K562 (cell line): ENCODE measurements at regions not wholly inside any gene's neighbourhood (a gene's known extent, or its start where the extent isn't known, plus 50 kb on each side); places are given as distances from the start of the nearest gene placed in this dataset.
A peak's percentile ranks its signal among the peaks of the same experiment; 100 is the strongest.

ENCODE experiments used
- ARID1B ChIP-seq: fragments of 450-650 bp; IDR thresholded peaks from 2 replicates; pipeline ENCODE4 v1.6.1; 2016; ENCODE audit warnings: antibody characterized with exemption, mild to moderate bottlenecking, inconsistent platforms
- CC2D1A ChIP-seq: fragments of 450-650 bp; IDR thresholded peaks from 2 replicates; pipeline ENCODE4 v1.6.1; 2017; ENCODE audit warnings: mild to moderate bottlenecking
- COPS2 ChIP-seq: fragments of 450-650 bp; conservative IDR thresholded peaks from 2 replicates; pipeline ENCODE4 v1.6.1; 2016; ENCODE audit warnings: mild to moderate bottlenecking, moderate library complexity
- ELF2 ChIP-seq: fragments of 250-450 bp; sonication (Bioruptor Pico); IDR thresholded peaks from 2 replicates; pipeline ENCODE4 v1.5.0; 2021; ENCODE audit warnings: mild to moderate bottlenecking
- ETV1 ChIP-seq: fragments of 450-650 bp; conservative IDR thresholded peaks from 2 replicates; pipeline ENCODE4 v1.6.1; 2016; ENCODE audit warnings: missing genetic modification characterization, control low read depth, low read depth, missing compliant biosample characterization
- GABPA ChIP-seq: fragments of 200-800 bp; sonication (Bioruptor generic); conservative IDR thresholded peaks from 2 replicates; pipeline ENCODE4 v1.6.1; 2016; ENCODE audit warnings: low read depth, missing genetic modification characterization, missing compliant biosample characterization
- MECOM ChIP-seq: fragments of 250-450 bp; sonication (Bioruptor Pico); IDR thresholded peaks from 2 replicates; pipeline ENCODE4 v1.8.0; 2022; ENCODE audit warnings: inconsistent platforms
- NFIC ChIP-seq: fragments of 450-650 bp; IDR thresholded peaks from 2 replicates; pipeline ENCODE4 v1.6.1; 2017; ENCODE audit warnings: mild to moderate bottlenecking, inconsistent platforms
- RCOR1 ChIP-seq, 2 experiments: IDR thresholded peaks; 2 replicates each; pipeline ENCODE4 v1.6.1; 2012; ENCODE audit warnings: low read depth in 2 of 2, low read length in 2 of 2, borderline replicate concordance in 1 of 2, improper control_type of control experiment in 1 of 2
- SAFB2 ChIP-seq: fragments of 200-400 bp; formaldehyde crosslinking; IDR thresholded peaks from 2 replicates; pipeline ENCODE4 v1.6.1; 2018; ENCODE audit warnings: borderline replicate concordance, low read length, low read depth, moderate library complexity; ENCODE audit not compliant: severe bottlenecking
- SIX5 ChIP-seq, 2 experiments: IDR thresholded peaks; 2 replicates each; pipeline ENCODE4 v1.6.1; 2011; ENCODE audit warnings: low read length in 2 of 2, borderline replicate concordance in 1 of 2, low read depth in 1 of 2, mild to moderate bottlenecking in 1 of 2, moderate library complexity in 1 of 2; ENCODE audit not compliant: insufficient read depth in 1 of 2
- SMC3 ChIP-seq: conservative IDR thresholded peaks from 2 replicates; pipeline ENCODE4 v1.6.1; 2011; ENCODE audit warnings: low read depth, low read length, improper control_type of control experiment; ENCODE audit not compliant: insufficient read depth
- STAG1 ChIP-seq: sonication (generic); formaldehyde crosslinking; IDR thresholded peaks from 2 replicates; pipeline ENCODE4 v1.5.0; 2020; ENCODE audit warnings: missing genetic modification reagents, borderline replicate concordance
- TCF7L2 ChIP-seq: fragments of 150-350 bp; IDR thresholded peaks from 2 replicates; pipeline ENCODE4 v1.6.1; 2016; ENCODE audit warnings: low read depth, mild to moderate bottlenecking, low read length, moderate library complexity
- ZNF431 ChIP-seq: sonication (generic); formaldehyde crosslinking; IDR thresholded peaks from 2 replicates; pipeline ENCODE4 v1.8.0; 2022; ENCODE audit warnings: mild to moderate bottlenecking, missing genetic modification reagents
- ZNF644 ChIP-seq: fragments of 200-800 bp; sonication (Bioruptor generic); IDR thresholded peaks from 2 replicates; pipeline ENCODE4 v1.6.1; 2016; ENCODE audit warnings: low read depth, missing genetic modification characterization, missing compliant biosample characterization
- TF ChIP-seq, protein P1 (sequence below): fragments of 450-650 bp; IDR thresholded peaks from 2 replicates; pipeline ENCODE4 v1.6.1; 2016; ENCODE audit warnings: mild to moderate bottlenecking, moderate library complexity
- TF ChIP-seq, protein P2 (sequence below): fragments of 450-650 bp; formaldehyde crosslinking; IDR thresholded peaks from 2 replicates; pipeline ENCODE4 v1.4.0; 2022; ENCODE audit warnings: missing genetic modification characterization

- TF ChIP-seq MECOM (CRISPR knock-in tag), result no peak
- TF ChIP-seq, protein P1, sequence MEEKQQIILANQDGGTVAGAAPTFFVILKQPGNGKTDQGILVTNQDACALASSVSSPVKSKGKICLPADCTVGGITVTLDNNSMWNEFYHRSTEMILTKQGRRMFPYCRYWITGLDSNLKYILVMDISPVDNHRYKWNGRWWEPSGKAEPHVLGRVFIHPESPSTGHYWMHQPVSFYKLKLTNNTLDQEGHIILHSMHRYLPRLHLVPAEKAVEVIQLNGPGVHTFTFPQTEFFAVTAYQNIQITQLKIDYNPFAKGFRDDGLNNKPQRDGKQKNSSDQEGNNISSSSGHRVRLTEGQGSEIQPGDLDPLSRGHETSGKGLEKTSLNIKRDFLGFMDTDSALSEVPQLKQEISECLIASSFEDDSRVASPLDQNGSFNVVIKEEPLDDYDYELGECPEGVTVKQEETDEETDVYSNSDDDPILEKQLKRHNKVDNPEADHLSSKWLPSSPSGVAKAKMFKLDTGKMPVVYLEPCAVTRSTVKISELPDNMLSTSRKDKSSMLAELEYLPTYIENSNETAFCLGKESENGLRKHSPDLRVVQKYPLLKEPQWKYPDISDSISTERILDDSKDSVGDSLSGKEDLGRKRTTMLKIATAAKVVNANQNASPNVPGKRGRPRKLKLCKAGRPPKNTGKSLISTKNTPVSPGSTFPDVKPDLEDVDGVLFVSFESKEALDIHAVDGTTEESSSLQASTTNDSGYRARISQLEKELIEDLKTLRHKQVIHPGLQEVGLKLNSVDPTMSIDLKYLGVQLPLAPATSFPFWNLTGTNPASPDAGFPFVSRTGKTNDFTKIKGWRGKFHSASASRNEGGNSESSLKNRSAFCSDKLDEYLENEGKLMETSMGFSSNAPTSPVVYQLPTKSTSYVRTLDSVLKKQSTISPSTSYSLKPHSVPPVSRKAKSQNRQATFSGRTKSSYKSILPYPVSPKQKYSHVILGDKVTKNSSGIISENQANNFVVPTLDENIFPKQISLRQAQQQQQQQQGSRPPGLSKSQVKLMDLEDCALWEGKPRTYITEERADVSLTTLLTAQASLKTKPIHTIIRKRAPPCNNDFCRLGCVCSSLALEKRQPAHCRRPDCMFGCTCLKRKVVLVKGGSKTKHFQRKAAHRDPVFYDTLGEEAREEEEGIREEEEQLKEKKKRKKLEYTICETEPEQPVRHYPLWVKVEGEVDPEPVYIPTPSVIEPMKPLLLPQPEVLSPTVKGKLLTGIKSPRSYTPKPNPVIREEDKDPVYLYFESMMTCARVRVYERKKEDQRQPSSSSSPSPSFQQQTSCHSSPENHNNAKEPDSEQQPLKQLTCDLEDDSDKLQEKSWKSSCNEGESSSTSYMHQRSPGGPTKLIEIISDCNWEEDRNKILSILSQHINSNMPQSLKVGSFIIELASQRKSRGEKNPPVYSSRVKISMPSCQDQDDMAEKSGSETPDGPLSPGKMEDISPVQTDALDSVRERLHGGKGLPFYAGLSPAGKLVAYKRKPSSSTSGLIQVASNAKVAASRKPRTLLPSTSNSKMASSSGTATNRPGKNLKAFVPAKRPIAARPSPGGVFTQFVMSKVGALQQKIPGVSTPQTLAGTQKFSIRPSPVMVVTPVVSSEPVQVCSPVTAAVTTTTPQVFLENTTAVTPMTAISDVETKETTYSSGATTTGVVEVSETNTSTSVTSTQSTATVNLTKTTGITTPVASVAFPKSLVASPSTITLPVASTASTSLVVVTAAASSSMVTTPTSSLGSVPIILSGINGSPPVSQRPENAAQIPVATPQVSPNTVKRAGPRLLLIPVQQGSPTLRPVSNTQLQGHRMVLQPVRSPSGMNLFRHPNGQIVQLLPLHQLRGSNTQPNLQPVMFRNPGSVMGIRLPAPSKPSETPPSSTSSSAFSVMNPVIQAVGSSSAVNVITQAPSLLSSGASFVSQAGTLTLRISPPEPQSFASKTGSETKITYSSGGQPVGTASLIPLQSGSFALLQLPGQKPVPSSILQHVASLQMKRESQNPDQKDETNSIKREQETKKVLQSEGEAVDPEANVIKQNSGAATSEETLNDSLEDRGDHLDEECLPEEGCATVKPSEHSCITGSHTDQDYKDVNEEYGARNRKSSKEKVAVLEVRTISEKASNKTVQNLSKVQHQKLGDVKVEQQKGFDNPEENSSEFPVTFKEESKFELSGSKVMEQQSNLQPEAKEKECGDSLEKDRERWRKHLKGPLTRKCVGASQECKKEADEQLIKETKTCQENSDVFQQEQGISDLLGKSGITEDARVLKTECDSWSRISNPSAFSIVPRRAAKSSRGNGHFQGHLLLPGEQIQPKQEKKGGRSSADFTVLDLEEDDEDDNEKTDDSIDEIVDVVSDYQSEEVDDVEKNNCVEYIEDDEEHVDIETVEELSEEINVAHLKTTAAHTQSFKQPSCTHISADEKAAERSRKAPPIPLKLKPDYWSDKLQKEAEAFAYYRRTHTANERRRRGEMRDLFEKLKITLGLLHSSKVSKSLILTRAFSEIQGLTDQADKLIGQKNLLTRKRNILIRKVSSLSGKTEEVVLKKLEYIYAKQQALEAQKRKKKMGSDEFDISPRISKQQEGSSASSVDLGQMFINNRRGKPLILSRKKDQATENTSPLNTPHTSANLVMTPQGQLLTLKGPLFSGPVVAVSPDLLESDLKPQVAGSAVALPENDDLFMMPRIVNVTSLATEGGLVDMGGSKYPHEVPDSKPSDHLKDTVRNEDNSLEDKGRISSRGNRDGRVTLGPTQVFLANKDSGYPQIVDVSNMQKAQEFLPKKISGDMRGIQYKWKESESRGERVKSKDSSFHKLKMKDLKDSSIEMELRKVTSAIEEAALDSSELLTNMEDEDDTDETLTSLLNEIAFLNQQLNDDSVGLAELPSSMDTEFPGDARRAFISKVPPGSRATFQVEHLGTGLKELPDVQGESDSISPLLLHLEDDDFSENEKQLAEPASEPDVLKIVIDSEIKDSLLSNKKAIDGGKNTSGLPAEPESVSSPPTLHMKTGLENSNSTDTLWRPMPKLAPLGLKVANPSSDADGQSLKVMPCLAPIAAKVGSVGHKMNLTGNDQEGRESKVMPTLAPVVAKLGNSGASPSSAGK, result peak; percentile 33; the same call in 1 of the 2 replicates
- peak in 1 of 2 experiments; percentile 16; a peak in 1 of 4 replicates for TF ChIP-seq RCOR1 (IDR thresholded peaks at IDR 0.05; ENCODE audit: borderline replicate concordance in 1 of 2, low read depth in 2 of 2, low read length in 2 of 2)
- TF ChIP-seq, protein P2, sequence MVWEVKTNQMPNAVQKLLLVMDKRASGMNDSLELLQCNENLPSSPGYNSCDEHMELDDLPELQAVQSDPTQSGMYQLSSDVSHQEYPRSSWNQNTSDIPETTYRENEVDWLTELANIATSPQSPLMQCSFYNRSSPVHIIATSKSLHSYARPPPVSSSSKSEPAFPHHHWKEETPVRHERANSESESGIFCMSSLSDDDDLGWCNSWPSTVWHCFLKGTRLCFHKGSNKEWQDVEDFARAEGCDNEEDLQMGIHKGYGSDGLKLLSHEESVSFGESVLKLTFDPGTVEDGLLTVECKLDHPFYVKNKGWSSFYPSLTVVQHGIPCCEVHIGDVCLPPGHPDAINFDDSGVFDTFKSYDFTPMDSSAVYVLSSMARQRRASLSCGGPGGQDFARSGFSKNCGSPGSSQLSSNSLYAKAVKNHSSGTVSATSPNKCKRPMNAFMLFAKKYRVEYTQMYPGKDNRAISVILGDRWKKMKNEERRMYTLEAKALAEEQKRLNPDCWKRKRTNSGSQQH (CRISPR knock-in tag), result no peak
- peak; percentile 60; the same call in 1 of the 2 replicates for TF ChIP-seq ARID1B
- no peak for TF ChIP-seq SMC3
- no peak for TF ChIP-seq ETV1 (tag)
- TF ChIP-seq STAG1 (CRISPR knock-in tag), result no peak
- peak; percentile 92 for TF ChIP-seq NFIC
- TF ChIP-seq ZNF644 (tag), result no peak
- TF ChIP-seq COPS2, result no peak
- TF ChIP-seq GABPA, result peak; percentile 43
- no peak for TF ChIP-seq SIX5 (IDR thresholded peaks at IDR 0.05; ENCODE audit: borderline replicate concordance in 1 of 2, insufficient read depth in 1 of 2, low read depth in 1 of 2, low read length in 2 of 2)
- TF ChIP-seq ZNF431 (CRISPR knock-in tag), result no peak
- no peak for TF ChIP-seq SAFB2
- TF ChIP-seq ELF2 (CRISPR knock-in tag), result no peak
- TF ChIP-seq TCF7L2, result no peak
- no peak for TF ChIP-seq CC2D1A
These were observed 85.3 kb upstream of the RNU6-1 start (continued) for GRCh38 chr15:67925182-67925581.
